Liver (tissue), 3 donors: ENCODE measurements at regions not wholly inside any gene's neighbourhood (a gene's known extent, or its start where the extent isn't known, plus 50 kb on each side); places are given as distances from the start of the nearest gene placed in this dataset.

Experiments used
- CTCF ChIP-seq: fragments of 150-350 bp; IDR thresholded peaks from 2 replicates; pipeline ENCODE4 v1.5.1; 2017; ENCODE audit warnings: improper control_type of control experiment, low read depth, low read length; ENCODE audit not compliant: missing input control
- FOXA1 ChIP-seq: IDR thresholded peaks from 2 replicates; pipeline ENCODE4 v1.6.1; 2016; ENCODE audit warnings: antibody characterized with exemption
- MAX ChIP-seq: IDR thresholded peaks from 2 replicates; pipeline ENCODE4 v1.6.1; 2016; ENCODE audit warnings: antibody characterized with exemption
- REST ChIP-seq: IDR thresholded peaks from 2 replicates; pipeline ENCODE4 v1.6.1; 2016; ENCODE audit warnings: antibody characterized with exemption, mild to moderate bottlenecking
- SP1 ChIP-seq: IDR thresholded peaks from 2 replicates; pipeline ENCODE4 v1.6.1; 2018; ENCODE audit warnings: antibody characterized with exemption, mild to moderate bottlenecking
- YY1 ChIP-seq: IDR thresholded peaks from 2 replicates; pipeline ENCODE4 v1.6.1; 2016; ENCODE audit warnings: antibody characterized with exemption, mild to moderate bottlenecking
- donor health status: healthy.
- donor health status: healthy.

- TF ChIP-seq CTCF (no peak), REST (no peak), YY1 (no peak), MAX (no peak), FOXA1 (no peak), SP1 (no peak)
Measured at GRCh38 chr2:221064880-221065279, 507.2 kb downstream of the EPHA4 start.
